ENCODE measurements at regions not wholly inside any gene's neighbourhood (a gene's known extent, or its start where the extent isn't known, plus 50 kb on each side); places are given as distances from the start of the nearest gene placed in this dataset.
A peak's percentile ranks its signal among the peaks of the same experiment; 100 is the strongest.
"Not testable (repeated sequence)": the region's sequence is repeated elsewhere in the genome, so short reads cannot be mapped to it uniquely, and the experiment has no call there.

DNA sequence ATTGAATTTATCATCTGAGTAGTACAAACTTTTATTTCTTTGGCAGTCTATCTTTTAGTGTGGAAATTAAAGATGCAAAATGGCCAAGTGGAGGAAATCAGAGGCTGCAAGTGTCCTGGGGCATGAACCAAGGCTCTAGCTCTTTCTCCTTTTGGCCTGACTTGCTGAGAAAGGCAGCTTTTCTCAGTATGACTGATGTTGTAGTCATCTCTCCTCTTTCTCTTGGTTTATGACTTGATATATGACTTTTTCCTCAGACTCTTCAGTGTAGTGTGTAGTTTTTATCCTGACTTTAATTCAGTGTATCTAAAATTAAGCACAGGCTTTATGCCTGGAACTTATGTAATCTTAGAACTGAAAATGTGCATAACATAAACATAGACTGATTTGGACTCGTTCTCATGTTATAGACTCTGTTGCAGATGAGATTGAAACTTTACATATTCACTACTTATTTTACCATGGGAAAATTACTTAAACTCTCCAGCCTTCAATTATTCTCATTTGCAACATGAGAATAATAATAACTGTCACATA is 65.7 kb downstream of the SLITRK5 start:
- DNase-seq (ENCODE audit: low read depth) = no peak

DNA sequence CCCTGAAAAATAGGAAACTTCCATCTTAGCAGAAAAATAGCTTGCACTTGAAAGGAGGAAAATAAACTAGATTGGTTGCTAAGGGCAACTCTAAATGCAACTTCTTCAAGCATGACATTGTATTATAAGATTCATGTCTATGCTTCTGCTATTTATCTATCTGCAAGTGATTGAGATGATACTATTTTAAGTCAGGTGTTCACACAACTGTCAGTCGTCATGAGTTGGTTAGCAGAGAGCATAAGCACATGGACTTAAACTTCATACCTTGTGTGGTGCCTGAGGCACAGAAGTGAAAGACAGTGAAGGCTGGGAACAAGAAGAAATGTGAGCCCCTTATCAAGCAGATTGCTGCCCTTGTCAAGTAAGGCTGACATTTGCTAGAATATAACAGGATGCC is 82.9 kb downstream of the SLITRK5 start:
- no peak for DNase-seq (ENCODE audit: low read depth)

DNA sequence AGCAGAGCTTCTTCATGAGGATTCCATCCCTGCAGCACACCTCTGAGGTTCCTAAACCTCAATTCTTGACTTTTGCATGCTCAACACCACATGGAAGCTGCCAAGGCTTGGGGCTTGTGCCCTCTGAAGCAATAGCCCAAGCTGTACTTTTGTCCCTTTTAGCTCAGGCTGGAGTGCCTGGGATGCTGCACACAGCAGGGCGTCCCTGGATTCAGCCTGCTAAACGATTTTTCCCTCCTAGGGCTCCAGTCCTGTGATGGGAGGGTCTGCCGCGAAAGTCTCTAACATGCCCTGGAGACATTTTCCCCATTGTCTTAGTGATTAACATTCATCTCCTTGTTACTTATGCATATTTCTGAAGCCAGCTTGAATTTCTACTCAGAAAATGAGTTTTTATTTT is 98.3 kb downstream of the SLITRK5 start:
- no peak for DNase-seq (ENCODE audit: low read depth)

GRCh38 chr13:87777387-87777786 is 106.2 kb downstream of the SLITRK5 start:
- no peak for DNase-seq (ENCODE audit: low read depth)

DNA sequence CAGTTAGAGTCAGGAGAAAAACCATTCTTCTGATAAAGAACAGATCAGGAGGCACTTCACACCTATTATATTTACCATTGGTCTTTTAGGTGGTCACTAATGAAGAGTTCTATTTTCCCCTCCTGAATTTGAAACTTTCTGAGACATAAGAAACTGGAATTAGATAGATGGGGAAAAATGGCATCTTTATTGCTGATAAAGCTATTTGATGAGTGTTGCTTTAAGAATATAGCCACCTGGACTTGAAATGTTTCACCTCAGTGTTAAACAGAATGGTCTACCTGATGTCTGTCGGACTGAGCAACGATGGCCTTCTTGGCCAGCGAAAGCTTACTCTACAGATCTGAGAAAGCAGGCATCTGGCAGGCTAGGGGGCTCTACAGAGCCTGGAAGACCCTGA is 107.0 kb downstream of the SLITRK5 start:
- no peak for DNase-seq (ENCODE audit: low read depth)

DNA sequence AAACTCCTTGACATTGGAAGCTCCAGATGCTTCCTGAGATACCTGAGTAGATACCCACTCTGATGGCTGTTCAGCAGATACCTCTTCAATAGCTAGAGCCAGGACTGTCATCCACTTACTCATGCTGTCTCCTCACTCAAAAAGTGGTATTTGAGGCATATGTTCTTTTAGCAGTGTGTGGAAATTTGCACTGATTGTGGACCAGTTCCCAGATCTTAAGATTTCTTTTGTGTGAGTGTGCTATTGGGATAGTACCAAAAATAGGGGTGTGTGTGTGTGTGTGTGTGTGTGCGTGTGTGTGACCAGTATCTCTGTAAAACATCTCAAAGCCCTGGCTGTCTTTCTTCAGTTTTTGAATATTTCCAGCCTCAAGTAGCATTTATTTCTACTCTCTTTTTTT is 108.3 kb downstream of the SLITRK5 start:
- no peak for DNase-seq (ENCODE audit: low read depth)

GRCh38 chr13:87783366-87783765 is 112.2 kb downstream of the SLITRK5 start:
- no peak for DNase-seq (ENCODE audit: low read depth)

GRCh38 chr13:87788363-87788762 is 117.2 kb downstream of the SLITRK5 start:
- DNase-seq (ENCODE audit: low read depth) = no peak

- DNase-seq (ENCODE audit: low read depth) = no peak
Observed at GRCh38 chr13:87792878-87793277, 121.7 kb downstream of the SLITRK5 start.

- DNase-seq (ENCODE audit: low read depth) = no peak
Observed at GRCh38 chr13:87798536-87798935, 127.4 kb downstream of the SLITRK5 start.

GRCh38 chr13:87810391-87810801 is 139.2 kb downstream of the SLITRK5 start:
- DNase-seq (ENCODE audit: low read depth) = no peak

DNA sequence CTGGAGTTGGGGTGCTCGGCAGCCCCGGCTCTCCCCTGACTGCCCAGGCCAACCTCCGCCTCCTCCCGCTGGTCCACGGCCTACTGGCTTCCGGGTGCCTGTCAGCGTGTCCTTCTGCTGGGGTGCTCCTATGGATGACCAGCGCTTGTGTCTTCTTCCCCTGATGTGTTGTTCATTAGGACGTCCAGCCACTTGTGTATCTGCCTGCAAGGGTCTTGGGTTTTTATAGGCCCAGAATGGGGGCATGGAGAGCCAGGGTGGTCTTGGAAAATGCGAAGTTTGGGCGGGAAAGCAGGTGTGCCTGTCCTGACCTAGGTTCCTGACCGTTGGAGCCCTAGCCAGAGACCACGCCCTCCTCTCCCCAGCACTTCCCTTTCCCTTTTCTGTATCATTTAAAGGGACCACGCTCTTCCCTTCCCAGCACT is 139.8 kb downstream of the SLITRK5 start:
- no peak for DNase-seq (ENCODE audit: low read depth)

DNA sequence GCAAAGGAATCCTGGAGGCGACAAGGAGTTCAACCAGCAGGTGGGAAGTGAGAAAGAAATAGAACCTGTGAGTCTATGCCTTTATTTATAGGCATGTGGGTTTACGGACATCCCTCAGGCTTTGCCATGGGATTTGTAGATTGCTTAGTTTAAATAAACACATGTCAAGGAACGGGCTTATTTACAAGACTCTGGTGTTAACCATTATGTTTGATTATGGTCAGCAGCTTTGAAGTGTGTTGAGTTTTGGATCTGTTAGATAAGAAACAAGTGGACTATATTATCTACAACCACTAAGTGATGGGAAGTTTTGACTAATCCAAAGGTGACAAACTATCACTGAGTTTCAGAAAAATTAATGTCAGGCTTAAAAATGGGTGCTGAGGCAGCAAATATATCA is 143.2 kb downstream of the SLITRK5 start:
- DNase-seq (ENCODE audit: low read depth) = no peak

DNA sequence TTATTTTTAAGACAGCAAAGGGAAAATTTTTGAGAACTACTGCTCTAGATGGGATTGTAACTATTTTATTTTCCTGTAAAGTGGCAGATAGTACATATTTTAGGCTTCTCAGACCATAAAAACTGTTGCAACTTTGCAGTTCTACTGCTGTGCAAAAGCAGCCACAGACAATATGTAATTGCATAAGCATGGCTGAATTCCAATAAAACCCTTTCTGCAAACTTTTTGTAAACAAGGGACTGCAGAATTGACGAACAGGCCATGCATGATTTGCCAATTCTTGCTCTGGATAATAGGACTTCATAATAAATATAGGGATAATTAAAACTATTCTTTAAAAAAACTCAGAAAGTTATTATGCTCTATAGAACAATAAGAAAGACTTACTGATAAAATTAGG is 149.1 kb downstream of the SLITRK5 start:
- DNase-seq (ENCODE audit: low read depth) = no peak

GRCh38 chr13:87821512-87821911 is 150.3 kb downstream of the SLITRK5 start:
- DNase-seq (ENCODE audit: low read depth) = no peak

- DNase-seq (ENCODE audit: low read depth) = not testable (repeated sequence)
Observed at GRCh38 chr13:87826301-87826700, 155.1 kb downstream of the SLITRK5 start.

- DNase-seq (ENCODE audit: low read depth) = peak; percentile 9
Observed at GRCh38 chr13:87827479-87827878, 156.3 kb downstream of the SLITRK5 start.

DNA sequence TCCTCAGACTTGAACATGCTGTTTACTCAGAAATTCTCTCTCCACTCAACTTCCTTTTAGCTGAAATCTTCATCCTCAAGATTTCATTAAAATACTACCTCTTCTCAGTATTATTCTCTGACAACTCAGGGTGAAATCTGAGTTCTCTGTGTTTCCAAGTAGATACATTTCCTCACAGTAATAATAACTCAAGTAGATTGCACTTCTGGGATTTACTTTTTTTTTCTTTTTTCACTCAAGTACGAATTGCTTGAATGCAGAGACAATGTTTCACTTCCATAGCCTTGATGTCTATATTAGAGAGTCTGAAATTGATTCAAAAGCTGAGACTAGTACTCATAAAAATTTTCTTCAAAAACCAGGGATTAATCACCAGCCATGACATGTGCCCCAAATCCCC is 166.4 kb downstream of the SLITRK5 start:
- DNase-seq (ENCODE audit: low read depth) = no peak

- DNase-seq (ENCODE audit: low read depth) = no peak
Observed at GRCh38 chr13:87837946-87838345, 166.8 kb downstream of the SLITRK5 start.

- no peak for DNase-seq (ENCODE audit: low read depth)
Observed at GRCh38 chr13:87851410-87851809, 180.2 kb downstream of the SLITRK5 start.

GRCh38 chr13:87855553-87855952 is 184.4 kb downstream of the SLITRK5 start:
- no peak for DNase-seq (ENCODE audit: low read depth)

- no peak for DNase-seq (ENCODE audit: low read depth)
Observed at GRCh38 chr13:87859261-87859660, 188.1 kb downstream of the SLITRK5 start.

GRCh38 chr13:87867426-87867825 is 196.3 kb downstream of the SLITRK5 start:
- no peak for DNase-seq (ENCODE audit: low read depth)

GRCh38 chr13:87868731-87869130 is 197.6 kb downstream of the SLITRK5 start:
- no peak for DNase-seq (ENCODE audit: low read depth)

DNA sequence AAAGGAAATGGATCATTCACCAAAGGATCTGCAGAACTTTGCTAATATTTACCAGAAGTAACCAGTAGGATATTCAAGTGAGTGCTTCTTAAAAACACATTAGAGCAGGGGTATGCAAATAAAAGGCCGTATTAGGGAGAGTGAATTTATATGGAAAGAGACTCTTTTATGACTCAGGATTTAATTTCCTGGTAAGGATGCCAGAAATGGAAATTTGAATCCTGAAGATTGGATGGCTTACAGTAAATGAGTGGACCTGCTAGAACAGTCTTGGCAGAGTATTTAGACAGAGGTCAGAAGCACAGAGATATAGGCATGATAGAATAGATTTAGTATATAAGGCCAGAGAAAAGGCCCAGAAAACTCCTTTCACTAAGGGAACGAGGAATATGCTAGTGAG is 201.6 kb downstream of the SLITRK5 start:
- DNase-seq (ENCODE audit: low read depth) = no peak
